ENCODE measurements at regions not wholly inside any gene's neighbourhood (a gene's known extent, or its start where the extent isn't known, plus 50 kb on each side); places are given as distances from the start of the nearest gene placed in this dataset.
"Not testable (repeated sequence)": the region's sequence is repeated elsewhere in the genome, so short reads cannot be mapped to it uniquely, and the experiment has no call there.

GRCh38 chr12:46516238-46516932 is 143.8 kb upstream of the SLC38A2 start:
- peaks cover 62% of the 10 kb centered on the region for H3K4me1 Mint-ChIP-seq
- CTCF ChIA-PET: interaction anchor here (1.0 to 1.8 kb wide), 5 partner anchors 9 to 145 kb away, joined by 3 to 10 read pairs (median 4); no protein-coding TSS in a partner anchor
- H3K36me3 Mint-ChIP-seq: peaks cover 32% of the 10 kb centered on the region
- peaks cover 5% of the 10 kb centered on the region for H3K9me3 Mint-ChIP-seq
- no peak overlapping the region for H3K4me3 Mint-ChIP-seq
- no peaks in the 10 kb centered on the region for H3K27me3 Mint-ChIP-seq
- peak overlapping the region; percentile 94 for H3K27ac Mint-ChIP-seq
- no peak for DNase-seq

GRCh38 chr12:46515829-46516228 is 143.3 kb upstream of the SLC38A2 start:
- H3K36me3 Mint-ChIP-seq: peaks cover 33% of the 10 kb centered on the region
- DNase-seq: no peak
- no peaks in the 10 kb centered on the region for H3K27me3 Mint-ChIP-seq
- H3K9me3 Mint-ChIP-seq: peaks cover 10% of the 10 kb centered on the region
- H3K27ac Mint-ChIP-seq: peak overlapping the region; percentile 30
- CTCF ChIA-PET: interaction anchor here (1.3 to 1.8 kb wide), 2 partner anchors 35 to 146 kb away, joined by 4 to 10 read pairs; no protein-coding TSS in a partner anchor
- H3K4me3 Mint-ChIP-seq: no peak overlapping the region
- peaks cover 57% of the 10 kb centered on the region for H3K4me1 Mint-ChIP-seq

- CTCF ChIA-PET: no interaction called here
Observed at GRCh38 chr12:46514886-46515285, 142.3 kb upstream of the SLC38A2 start.

GRCh38 chr12:46510257-46510656 is 137.7 kb upstream of the SLC38A2 start:
- peaks cover 20% of the 10 kb centered on the region for H3K4me1 Mint-ChIP-seq
- peaks cover 54% of the 10 kb centered on the region for H3K36me3 Mint-ChIP-seq
- H3K4me3 Mint-ChIP-seq, H3K27ac Mint-ChIP-seq, H3K27me3 Mint-ChIP-seq, DNase-seq: not testable (repeated sequence)
- H3K9me3 Mint-ChIP-seq: peaks cover 50% of the 10 kb centered on the region
- CTCF ChIA-PET: interaction anchor here (1.2 kb wide), 1 partner anchor 39 kb away, joined by 3 read pairs; no protein-coding TSS in a partner anchor

More at GRCh38 chr12:46514886-46515285, 142.3 kb upstream of the SLC38A2 start:
- peaks cover 50% of the 10 kb centered on the region for H3K4me1 Mint-ChIP-seq
- H3K27me3 Mint-ChIP-seq: no peaks in the 10 kb centered on the region
- no peak overlapping the region for H3K4me3 Mint-ChIP-seq
- peaks cover 19% of the 10 kb centered on the region for H3K9me3 Mint-ChIP-seq
- no peak overlapping the region for H3K27ac Mint-ChIP-seq
- no peak for DNase-seq
- peaks cover 40% of the 10 kb centered on the region for H3K36me3 Mint-ChIP-seq

GRCh38 chr12:46509135-46509534 is 136.6 kb upstream of the SLC38A2 start:
- Mint-ChIP-seq H3K27ac (no peak overlapping the region), H3K4me3 (no peak overlapping the region), H3K36me3 (peaks cover 53% of the 10 kb centered on the region), H3K9me3 (peaks cover 53% of the 10 kb centered on the region), H3K4me1 (peaks cover 20% of the 10 kb centered on the region), H3K27me3 (no peaks in the 10 kb centered on the region)
- CTCF ChIA-PET: interaction anchor here (0.8 kb wide), 1 partner anchor 11 kb away, joined by 3 read pairs; no protein-coding TSS in a partner anchor
- DNase-seq: no peak

GRCh38 chr12:46508651-46509050 is 136.1 kb upstream of the SLC38A2 start:
- no peak overlapping the region for H3K27ac Mint-ChIP-seq
- no peak overlapping the region for H3K4me3 Mint-ChIP-seq
- H3K9me3 Mint-ChIP-seq: peaks cover 53% of the 10 kb centered on the region
- CTCF ChIA-PET: interaction anchor here (0.8 to 1.8 kb wide), 2 partner anchors 10 to 153 kb away, joined by 3 to 5 read pairs; no protein-coding TSS in a partner anchor
- no peak for DNase-seq
- peaks cover 15% of the 10 kb centered on the region for H3K4me1 Mint-ChIP-seq
- H3K27me3 Mint-ChIP-seq: no peaks in the 10 kb centered on the region
- peaks cover 52% of the 10 kb centered on the region for H3K36me3 Mint-ChIP-seq

GRCh38 chr12:46507766-46508165 is 135.2 kb upstream of the SLC38A2 start:
- Mint-ChIP-seq H3K4me1 (peaks cover 6% of the 10 kb centered on the region), H3K4me3 (no peak overlapping the region), H3K27ac (no peak overlapping the region), H3K36me3 (peaks cover 52% of the 10 kb centered on the region), H3K27me3 (no peaks in the 10 kb centered on the region), H3K9me3 (peaks cover 59% of the 10 kb centered on the region)
- CTCF ChIA-PET: interaction anchor here (1.0 to 1.8 kb wide), 3 partner anchors 9 to 154 kb away, joined by 3 to 5 read pairs (median 3); no protein-coding TSS in a partner anchor
- no peak for DNase-seq

- peaks cover 54% of the 10 kb centered on the region for H3K36me3 Mint-ChIP-seq
- H3K27me3 Mint-ChIP-seq: no peaks in the 10 kb centered on the region
- peaks cover 4% of the 10 kb centered on the region for H3K4me1 Mint-ChIP-seq
- H3K27ac Mint-ChIP-seq: no peak overlapping the region
- no peak for DNase-seq
- H3K4me3 Mint-ChIP-seq: no peak overlapping the region
- CTCF ChIA-PET: interaction anchor here (1.0 to 1.8 kb wide), 3 partner anchors 10 to 154 kb away, joined by 3 to 5 read pairs (median 3); no protein-coding TSS in a partner anchor
- peaks cover 63% of the 10 kb centered on the region for H3K9me3 Mint-ChIP-seq
Observed at GRCh38 chr12:46506961-46507360, 134.4 kb upstream of the SLC38A2 start.

- CTCF ChIA-PET: no interaction called here
- Mint-ChIP-seq H3K4me1 (peaks cover 4% of the 10 kb centered on the region), H3K4me3 (no peak overlapping the region), H3K27me3 (no peaks in the 10 kb centered on the region), H3K27ac (no peak overlapping the region), H3K36me3 (peaks cover 50% of the 10 kb centered on the region), H3K9me3 (peaks cover 67% of the 10 kb centered on the region)
- no peak for DNase-seq
Observed at GRCh38 chr12:46506198-46506597, 133.6 kb upstream of the SLC38A2 start.

GRCh38 chr12:46504494-46504893 is 131.9 kb upstream of the SLC38A2 start:
- Mint-ChIP-seq H3K4me1 (peaks cover 4% of the 10 kb centered on the region), H3K9me3 (peaks cover 59% of the 10 kb centered on the region), H3K36me3 (peaks cover 42% of the 10 kb centered on the region), H3K27ac (no peak overlapping the region), H3K27me3 (no peaks in the 10 kb centered on the region), H3K4me3 (no peak overlapping the region)
- DNase-seq: no peak
- CTCF ChIA-PET: no interaction called here

- peaks cover 42% of the 10 kb centered on the region for H3K36me3 Mint-ChIP-seq
- CTCF ChIA-PET: no interaction called here
- no peaks in the 10 kb centered on the region for H3K27me3 Mint-ChIP-seq
- no peak overlapping the region for H3K4me3 Mint-ChIP-seq
- no peak for DNase-seq
- peaks cover 4% of the 10 kb centered on the region for H3K4me1 Mint-ChIP-seq
- no peak overlapping the region for H3K27ac Mint-ChIP-seq
- peaks cover 59% of the 10 kb centered on the region for H3K9me3 Mint-ChIP-seq
Observed at GRCh38 chr12:46503637-46504175, 131.1 kb upstream of the SLC38A2 start.

GRCh38 chr12:46500673-46501072 is 128.1 kb upstream of the SLC38A2 start:
- CTCF ChIA-PET: no interaction called here
- Mint-ChIP-seq H3K4me3 (no peak overlapping the region), H3K9me3 (peaks cover 34% of the 10 kb centered on the region), H3K27ac (no peak overlapping the region), H3K4me1 (no peaks in the 10 kb centered on the region), H3K36me3 (peaks cover 22% of the 10 kb centered on the region), H3K27me3 (no peaks in the 10 kb centered on the region)
- DNase-seq: no peak

- H3K36me3 Mint-ChIP-seq: peaks cover 17% of the 10 kb centered on the region
- H3K9me3 Mint-ChIP-seq: peaks cover 28% of the 10 kb centered on the region
- CTCF ChIA-PET: no interaction called here
- no peak for DNase-seq
- no peak overlapping the region for H3K4me3 Mint-ChIP-seq
- no peak overlapping the region for H3K27ac Mint-ChIP-seq
- no peaks in the 10 kb centered on the region for H3K4me1 Mint-ChIP-seq
- no peaks in the 10 kb centered on the region for H3K27me3 Mint-ChIP-seq
Observed at GRCh38 chr12:46499901-46500300, 127.3 kb upstream of the SLC38A2 start.

GRCh38 chr12:46499226-46499625 is 126.7 kb upstream of the SLC38A2 start:
- peaks cover 14% of the 10 kb centered on the region for H3K36me3 Mint-ChIP-seq
- no peak overlapping the region for H3K4me3 Mint-ChIP-seq
- DNase-seq: no peak
- peaks cover 26% of the 10 kb centered on the region for H3K9me3 Mint-ChIP-seq
- no peaks in the 10 kb centered on the region for H3K27me3 Mint-ChIP-seq
- H3K27ac Mint-ChIP-seq: no peak overlapping the region
- no peaks in the 10 kb centered on the region for H3K4me1 Mint-ChIP-seq
- CTCF ChIA-PET: interaction anchor here (1.0 to 1.2 kb wide), 2 partner anchors 24 to 209 kb away, joined by 3 to 4 read pairs; no protein-coding TSS in a partner anchor

Measured in activated naive CD4-positive, alpha-beta T cell treated with anti-CD3 and anti-CD28 coated beads, Interleukin-2, amount 10 ng/mL, durations not matched to agents 7 days and 5 days (primary cell).